CD4-positive, alpha-beta T cell treated with Interleukin-12 subunit alpha and Interleukin-12 subunit beta, for 1 hour (primary cell): ENCODE measurements at regions not wholly inside any gene's neighbourhood (a gene's known extent, or its start where the extent isn't known, plus 50 kb on each side); places are given as distances from the start of the nearest gene placed in this dataset.

ENCODE experiments used
- DNase-seq: peaks from one replicate; pipeline ENCODE4 v3.0.0-alpha.2; 2020

- no peak for DNase-seq
These were observed 77.6 kb downstream of the PCDH1 start for GRCh38 chr5:141800617-141801016.

- no peak for DNase-seq
These were observed 78.6 kb downstream of the PCDH1 start for GRCh38 chr5:141799507-141800167.

DNA sequence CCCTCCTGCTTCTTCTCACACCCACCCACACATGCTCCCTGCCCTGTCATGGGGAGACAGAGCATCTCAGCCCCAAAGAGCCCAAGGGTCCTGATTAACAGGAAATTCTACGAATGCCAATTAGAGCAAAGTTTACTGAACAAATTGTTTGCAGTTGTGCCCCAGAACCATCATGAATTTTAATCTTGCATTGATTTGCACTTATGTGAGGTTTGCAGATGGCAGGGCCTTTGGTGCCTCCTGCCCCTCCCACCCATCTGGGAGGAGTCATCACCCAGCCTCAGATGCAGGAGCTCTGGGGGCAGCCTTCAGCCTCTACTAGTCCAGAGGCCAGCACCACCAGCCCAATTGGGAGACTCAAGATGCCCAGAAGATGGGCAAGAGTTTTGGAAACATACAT lies 80.8 kb downstream of the PCDH1 start:
- no peak for DNase-seq

DNA sequence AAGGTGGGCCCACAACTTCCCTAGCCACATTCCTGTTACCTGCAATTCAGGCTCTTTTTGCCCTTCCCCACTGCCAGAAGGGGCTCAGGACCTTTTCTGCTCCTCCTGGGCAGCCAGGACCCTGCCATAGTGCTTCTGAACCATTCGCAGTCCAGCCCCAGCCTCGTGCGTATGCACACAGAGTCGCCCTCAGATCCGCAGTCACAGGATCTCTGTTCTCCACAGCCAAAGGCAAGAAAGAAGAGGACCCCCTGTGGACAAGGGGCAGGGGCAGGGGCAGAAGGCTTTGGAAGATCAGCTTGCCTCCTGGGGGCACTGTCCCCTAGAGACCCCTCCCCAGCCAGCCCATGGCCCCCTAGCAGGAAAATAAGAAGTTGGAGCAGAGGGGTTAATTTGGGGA lies 82.8 kb downstream of the PCDH1 start:
- no peak for DNase-seq

- no peak for DNase-seq
These were observed 84.3 kb downstream of the PCDH1 start for GRCh38 chr5:141793881-141794280.

DNA sequence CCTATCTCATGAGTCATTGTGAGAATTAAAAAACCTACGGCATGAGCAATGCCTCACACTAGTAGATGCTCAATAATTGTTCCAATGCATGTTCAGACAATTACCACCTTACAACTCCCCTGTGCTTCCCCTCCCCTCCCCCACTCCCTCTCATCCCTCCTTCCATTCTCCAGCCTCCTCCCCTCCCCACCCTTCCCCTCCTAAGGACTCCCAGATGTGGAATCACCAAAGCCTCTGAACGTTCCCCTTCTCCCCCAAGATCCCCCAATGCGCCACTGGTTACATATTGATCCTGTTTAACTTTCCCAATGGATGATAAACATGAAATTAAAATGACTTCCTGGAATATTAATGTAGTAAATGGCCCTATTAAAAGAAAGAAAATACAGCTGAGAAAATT lies 84.8 kb downstream of the PCDH1 start:
- DNase-seq, result no peak

GRCh38 chr5:141790630-141791029 lies 87.6 kb downstream of the PCDH1 start:
- DNase-seq, result no peak

DNA sequence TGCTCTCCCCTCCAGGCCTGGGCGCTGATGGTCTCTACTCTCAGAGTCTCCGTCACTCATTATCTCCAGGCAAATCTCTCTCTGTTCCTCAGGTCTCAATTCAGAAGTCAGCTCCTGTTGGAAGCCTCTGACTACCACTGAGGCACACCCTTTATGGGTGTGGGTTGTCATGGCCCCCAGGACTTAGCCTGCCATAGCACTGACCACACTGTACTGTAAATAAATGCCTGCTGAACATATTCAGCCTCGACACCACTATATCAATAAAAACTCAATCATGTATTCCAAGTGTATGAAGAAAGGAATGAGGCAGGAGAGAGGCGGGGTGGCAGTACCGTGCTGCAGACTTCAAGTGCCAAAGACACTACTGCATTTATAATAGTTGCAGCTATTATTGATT lies 88.9 kb downstream of the PCDH1 start:
- no peak for DNase-seq

DNA sequence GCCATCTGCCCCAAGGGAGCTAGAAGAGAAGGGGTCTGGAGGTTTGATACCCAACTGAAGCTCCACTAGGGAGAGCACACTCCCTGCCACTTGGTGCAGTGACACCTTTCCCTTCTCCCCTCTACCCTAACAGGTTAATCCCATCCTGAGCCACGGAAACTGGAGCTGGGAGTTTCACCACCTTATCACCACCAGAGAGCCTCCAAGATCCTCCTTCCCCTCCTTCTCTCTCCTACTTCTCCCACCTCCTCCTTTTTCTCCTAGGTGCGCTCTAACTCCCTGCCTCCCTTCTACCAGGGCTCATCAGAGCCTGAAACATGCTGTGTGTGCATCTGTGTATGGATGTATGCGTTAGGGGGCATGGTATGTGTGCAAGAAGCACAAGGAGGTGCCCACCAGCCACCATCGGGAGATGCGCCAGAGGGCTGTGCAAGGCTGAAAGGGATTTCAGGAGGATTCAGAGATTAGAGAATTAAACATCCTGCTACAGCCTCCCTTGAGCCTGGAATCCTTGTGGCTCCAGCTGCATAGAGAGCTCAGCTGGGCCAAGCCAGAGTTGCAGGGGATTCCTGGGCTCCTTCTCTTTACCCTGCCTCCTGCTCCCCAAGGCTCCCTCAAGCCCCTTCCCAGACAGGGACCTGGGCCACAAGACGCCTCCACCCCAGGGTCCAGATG lies 89.8 kb downstream of the PCDH1 start:
- no peak for DNase-seq

DNA sequence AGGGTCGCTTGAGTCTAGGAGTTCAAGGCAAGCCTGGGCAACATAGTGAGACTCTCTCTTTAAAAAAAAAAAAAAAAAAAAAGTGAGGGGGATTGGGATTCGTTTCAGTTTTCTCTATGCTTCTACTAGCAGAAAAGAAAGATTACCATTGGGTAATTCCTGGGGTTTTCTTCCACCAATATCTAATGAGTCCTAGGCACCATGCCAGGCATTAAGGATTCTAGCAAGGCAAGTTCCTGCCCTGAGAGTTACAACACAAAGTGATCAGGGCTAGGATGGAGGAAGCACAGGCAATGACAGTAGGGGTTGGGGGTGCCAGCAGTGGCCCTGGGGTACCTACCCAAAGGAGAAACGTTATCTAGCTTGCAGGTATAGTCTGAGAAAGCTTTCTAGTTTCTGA lies 90.8 kb downstream of the PCDH1 start:
- no peak for DNase-seq

- DNase-seq, result no peak
These were observed 91.5 kb downstream of the PCDH1 start for GRCh38 chr5:141786700-141787099.

DNA sequence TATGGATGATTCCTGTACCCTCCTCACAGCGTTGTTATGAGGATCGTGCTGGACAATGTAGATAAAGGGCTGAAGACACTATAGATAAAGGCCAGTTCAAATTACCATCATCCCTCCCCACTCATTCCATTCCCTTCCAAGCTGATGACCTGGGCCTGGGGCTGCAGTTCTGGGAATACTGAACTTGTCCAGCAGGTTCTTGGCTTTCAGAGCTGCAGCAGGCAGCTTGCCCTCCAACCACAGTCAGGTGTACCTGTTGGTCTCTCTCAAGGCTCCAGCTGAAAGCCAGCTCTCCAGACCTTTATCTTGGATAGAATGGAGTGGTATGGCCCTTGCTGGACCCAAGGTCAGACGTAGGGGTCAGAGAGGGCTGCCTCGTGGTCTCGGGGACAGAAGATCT lies 92.5 kb downstream of the PCDH1 start:
- DNase-seq, result no peak

- DNase-seq, result no peak
These were observed 93.1 kb downstream of the PCDH1 start for GRCh38 chr5:141785135-141785534.

DNA sequence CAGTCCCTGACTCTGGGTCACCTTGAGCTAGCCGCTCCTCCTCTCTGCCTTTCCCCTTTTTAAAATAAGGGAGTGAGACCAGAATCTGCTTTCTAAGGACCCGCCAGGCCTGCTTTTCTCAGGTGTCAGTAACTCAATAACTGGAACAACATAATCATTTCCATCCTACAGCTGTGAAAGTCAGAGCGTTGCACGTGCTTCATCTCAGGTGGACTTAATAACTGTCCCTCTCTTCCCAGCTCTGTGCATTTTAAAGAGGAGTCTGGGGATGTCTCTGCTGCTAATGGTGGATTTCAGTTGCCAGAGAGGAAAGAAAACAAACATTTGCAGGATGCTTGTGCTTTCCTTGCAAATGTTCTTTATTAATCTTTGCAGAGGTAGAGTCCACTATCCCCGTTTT lies 93.7 kb downstream of the PCDH1 start:
- no peak for DNase-seq

DNA sequence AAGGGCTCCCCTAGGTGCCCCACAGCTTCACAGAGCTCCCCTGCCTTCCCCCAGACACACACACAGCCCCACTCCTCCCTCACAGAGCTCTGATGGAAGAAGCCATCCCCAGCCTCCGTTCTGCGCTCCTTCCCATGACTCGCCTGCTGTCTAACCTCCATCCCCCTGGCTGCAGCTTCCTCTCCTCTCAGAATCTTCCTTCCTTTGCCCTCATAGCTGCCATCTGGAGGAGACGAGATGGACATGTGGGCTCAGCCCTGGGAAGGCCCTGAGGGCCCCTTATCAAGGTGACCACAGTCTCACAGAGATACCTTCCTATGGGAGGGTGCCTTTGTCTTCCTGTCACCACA lies 94.3 kb downstream of the PCDH1 start:
- no peak for DNase-seq

DNA sequence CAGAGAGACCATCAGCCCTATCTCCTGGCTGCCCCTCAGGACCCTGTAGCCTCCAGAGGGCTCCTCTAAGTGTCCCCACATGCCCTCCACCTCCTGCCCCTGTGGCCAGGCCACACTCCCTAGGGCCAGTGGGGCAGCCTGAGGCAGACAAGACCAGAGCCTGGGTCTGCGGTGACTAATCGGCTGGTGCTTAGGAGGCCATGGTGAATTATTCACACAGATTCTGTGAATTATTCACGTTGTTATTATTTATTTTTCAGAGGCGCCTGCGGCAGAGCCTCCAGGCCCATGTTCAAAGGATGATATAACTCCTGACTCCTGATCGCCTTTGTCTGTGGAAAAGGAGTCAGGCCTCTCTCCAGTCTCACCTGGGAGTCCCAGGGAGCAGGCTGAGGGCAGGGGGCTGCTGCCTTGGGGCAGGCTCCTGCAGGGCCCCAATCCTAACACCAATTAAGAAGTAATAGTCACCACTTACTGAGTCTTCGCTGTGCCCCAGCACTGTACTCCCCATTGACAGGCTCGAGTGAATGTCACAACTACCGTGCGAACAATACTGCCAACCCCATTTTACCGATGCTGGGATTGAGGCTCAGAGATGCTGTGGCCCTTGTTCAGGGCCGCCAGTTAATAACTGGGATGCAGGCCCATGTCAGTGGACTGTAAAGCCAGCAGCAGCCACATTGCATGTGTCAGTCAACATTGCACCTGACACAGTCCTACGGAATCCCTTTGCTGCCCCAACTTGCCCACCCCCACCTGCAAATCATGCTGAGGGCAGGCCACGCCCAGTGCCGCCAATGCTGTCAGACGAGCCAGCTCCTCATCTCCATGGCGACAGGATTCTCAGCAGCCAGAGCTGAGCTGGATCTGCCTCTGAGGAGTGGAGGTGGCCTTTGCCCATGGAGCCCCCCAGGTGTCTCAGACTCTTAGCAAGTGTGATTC lies 94.9 kb downstream of the PCDH1 start:
- DNase-seq, result no peak

GRCh38 chr5:141781910-141782309 lies 96.3 kb downstream of the PCDH1 start:
- no peak for DNase-seq

DNA sequence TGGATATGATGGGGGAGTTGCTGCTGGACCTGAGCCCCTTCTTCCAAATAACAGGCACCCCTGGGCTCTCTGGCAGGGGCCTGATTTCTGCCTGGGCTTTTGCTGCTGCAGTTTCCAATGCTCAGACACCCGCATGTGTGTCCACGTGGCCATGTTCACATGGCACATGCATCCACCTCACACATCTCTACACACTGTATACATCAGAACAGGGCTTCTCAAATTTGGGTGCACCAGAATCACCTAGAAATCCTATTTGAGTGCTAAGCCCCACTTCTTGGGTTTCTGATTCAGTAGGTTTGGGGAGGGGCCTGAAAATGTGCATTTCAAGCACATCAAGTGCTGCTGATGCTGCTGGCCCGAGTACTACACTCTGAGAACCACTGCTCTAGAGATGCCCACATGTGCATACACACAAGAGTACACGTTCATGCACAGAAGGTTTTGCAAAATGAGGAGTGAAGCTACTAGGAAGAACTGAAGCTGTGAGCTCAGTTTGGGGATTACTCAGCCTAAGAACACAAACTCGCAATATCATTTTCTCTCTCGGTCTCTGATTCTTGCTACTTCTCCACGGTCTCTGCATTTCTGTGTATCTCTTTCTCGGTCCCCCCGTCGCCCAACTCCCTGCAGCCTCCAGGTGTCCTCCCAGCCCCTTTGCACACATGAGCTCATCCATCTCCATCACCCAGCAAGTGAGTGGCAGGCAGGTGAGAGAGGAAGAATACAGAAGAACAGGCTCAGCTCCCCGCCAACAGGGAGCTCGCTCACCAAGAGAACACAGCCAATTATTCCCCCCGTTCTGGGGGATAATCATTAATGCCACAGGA lies 97.0 kb downstream of the PCDH1 start:
- no peak for DNase-seq

GRCh38 chr5:141780240-141780951 lies 97.8 kb downstream of the PCDH1 start:
- no peak for DNase-seq

- no peak for DNase-seq
These were observed 97.5 kb upstream of the ARAP3 start for GRCh38 chr5:141779503-141779973.

GRCh38 chr5:141778683-141779082 lies 96.7 kb upstream of the ARAP3 start:
- DNase-seq, result no peak

DNA sequence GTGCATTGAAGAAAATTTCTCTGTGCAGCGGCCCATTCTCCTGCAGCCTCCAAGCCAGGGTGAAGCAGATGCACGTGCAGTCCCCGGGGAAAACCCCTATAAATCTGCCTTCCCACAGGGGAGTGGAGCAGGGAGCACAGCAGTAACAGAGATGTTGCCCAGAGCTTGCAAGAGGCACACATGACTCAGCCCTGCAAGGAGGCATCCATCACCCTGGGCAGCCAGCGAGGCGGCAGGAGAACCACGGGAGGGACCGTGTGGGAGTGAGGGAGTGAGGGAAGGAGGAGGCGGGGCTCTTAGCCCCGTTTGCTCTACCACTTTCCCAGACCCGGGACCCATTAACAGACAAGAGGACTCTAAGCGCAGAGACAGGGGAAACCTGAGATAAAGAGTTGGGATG lies 96.2 kb upstream of the ARAP3 start:
- no peak for DNase-seq
